HEK293 (cell line): ENCODE measurements at regions not wholly inside any gene's neighbourhood (a gene's known extent, or its start where the extent isn't known, plus 50 kb on each side); places are given as distances from the start of the nearest gene placed in this dataset.

Experiments used
- CTCF ChIA-PET: fragments of 350-600 bp; formaldehyde crosslinking; extraction: SDS; loops from one replicate; lab custom pipeline; 2021; ENCODE audit warnings: antibody characterized with exemption; lab: Yijun Ruan, JAX
- POLR2A ChIA-PET: fragments of 300-600 bp; formaldehyde crosslinking; extraction: SDS; loops from one replicate; lab custom pipeline; 2020; ENCODE audit warnings: antibody characterized with exemption, inconsistent platforms; lab: Yijun Ruan, JAX
- H3K27ac ChIP-seq: fragments of 200-500 bp; sonication (Bioruptor generic); 2 replicates; pipeline ENCODE4 v1.5.1; 2014; ENCODE audit warnings: low read depth, low read length, control low read depth, inconsistent platforms; ENCODE audit errors: extremely low read depth
- H3K36me3 ChIP-seq, 2 experiments: fragments of 200-500 bp in 1 of 2; sonication (Bioruptor generic) in 1 of 2; 1 replicate in 1 of 2; 2 replicates in 1 of 2; pipeline ENCODE4 v1.5.1; 2014 to 2017; ENCODE audit warnings: inconsistent platforms in 2 of 2, low read length in 2 of 2; ENCODE audit not compliant: control insufficient read depth in 2 of 2, insufficient read depth in 1 of 2
- H3K4me1 ChIP-seq: fragments of 200-500 bp; sonication (Bioruptor generic); 2 replicates; pipeline ENCODE4 v1.5.1; 2014; ENCODE audit warnings: mild to moderate bottlenecking, low read length, inconsistent platforms; ENCODE audit not compliant: control insufficient read depth, insufficient read depth
- H3K4me3 ChIP-seq: 2 replicates; pipeline ENCODE4 v1.5.1; 2011; ENCODE audit warnings: low read depth, mild to moderate bottlenecking, control low read depth, low read length, moderate library complexity
- H3K9me3 ChIP-seq: fragments of 200-500 bp; sonication (Bioruptor generic); 2 replicates; pipeline ENCODE4 v1.5.1; 2014; ENCODE audit warnings: low read depth, low read length, inconsistent platforms; ENCODE audit not compliant: control insufficient read depth, insufficient read depth
- GFI1B ChIP-seq: fragments of 450-650 bp; formaldehyde crosslinking; IDR thresholded peaks from 2 replicates; pipeline ENCODE4 v1.5.1; 2016; ENCODE audit warnings: missing biosample characterization, missing genetic modification characterization
- KLF10 ChIP-seq: fragments of 450-650 bp; IDR thresholded peaks from 2 replicates; pipeline ENCODE4 v1.5.1; 2018; ENCODE audit warnings: missing biosample characterization, mild to moderate bottlenecking, missing genetic modification characterization
- PBX3 ChIP-seq: sonication (generic); formaldehyde crosslinking; IDR thresholded peaks from 2 replicates; pipeline ENCODE4 v1.8.1; 2022; ENCODE audit warnings: mild to moderate bottlenecking, moderate library complexity, missing genetic modification reagents
- PRDM4 ChIP-seq: fragments of 450-650 bp; formaldehyde crosslinking; IDR thresholded peaks from 2 replicates; pipeline ENCODE4 v1.5.1; 2017; ENCODE audit warnings: missing biosample characterization, missing genetic modification characterization
- TRIM28 ChIP-seq: IDR thresholded peaks from 2 replicates; pipeline ENCODE4 v1.6.1; 2011; ENCODE audit warnings: low read length, control low read depth, borderline replicate concordance
- ZBTB17 ChIP-seq: fragments of 450-650 bp; formaldehyde crosslinking; IDR thresholded peaks from 2 replicates; pipeline ENCODE4 v1.5.1; 2016; ENCODE audit warnings: missing biosample characterization, missing genetic modification characterization
- ZFHX2 ChIP-seq: fragments of 450-650 bp; formaldehyde crosslinking; conservative IDR thresholded peaks from 2 replicates; pipeline ENCODE4 v1.5.1; 2016; ENCODE audit warnings: missing biosample characterization, missing genetic modification characterization
- ZNF10 ChIP-seq: fragments of 450-650 bp; formaldehyde crosslinking; IDR thresholded peaks from 2 replicates; pipeline ENCODE4 v1.5.1; 2017; ENCODE audit warnings: missing biosample characterization, missing genetic modification characterization
- ZNF138 ChIP-seq: fragments of 450-650 bp; formaldehyde crosslinking; IDR thresholded peaks from 2 replicates; pipeline ENCODE4 v1.5.1; 2016; ENCODE audit warnings: missing biosample characterization, missing genetic modification characterization, borderline replicate concordance
- ZNF140 ChIP-seq: fragments of 450-650 bp; formaldehyde crosslinking; IDR thresholded peaks from 2 replicates; pipeline ENCODE4 v1.5.1; 2016; ENCODE audit warnings: missing biosample characterization, missing genetic modification characterization
- ZNF174 ChIP-seq: fragments of 450-650 bp; formaldehyde crosslinking; IDR thresholded peaks from 2 replicates; pipeline ENCODE4 v1.5.0; 2017; ENCODE audit warnings: missing biosample characterization, mild to moderate bottlenecking, missing genetic modification characterization
- ZNF221 ChIP-seq: fragments of 450-650 bp; formaldehyde crosslinking; IDR thresholded peaks from 2 replicates; pipeline ENCODE4 v1.5.1; 2017; ENCODE audit warnings: missing biosample characterization, missing genetic modification characterization, borderline replicate concordance
- ZNF335 ChIP-seq: fragments of 450-650 bp; formaldehyde crosslinking; conservative IDR thresholded peaks from 2 replicates; pipeline ENCODE4 v1.5.1; 2016; ENCODE audit warnings: missing biosample characterization, missing genetic modification characterization
- ZNF366 ChIP-seq: fragments of 450-650 bp; formaldehyde crosslinking; conservative IDR thresholded peaks from 2 replicates; pipeline ENCODE4 v1.5.1; 2016; ENCODE audit warnings: missing biosample characterization, missing genetic modification characterization
- ZNF426 ChIP-seq: fragments of 450-650 bp; formaldehyde crosslinking; IDR thresholded peaks from 2 replicates; pipeline ENCODE4 v1.5.1; 2017; ENCODE audit warnings: missing biosample characterization, missing genetic modification characterization, mild to moderate bottlenecking, inconsistent platforms, moderate library complexity
- ZNF549 ChIP-seq: fragments of 450-650 bp; IDR thresholded peaks from 2 replicates; pipeline ENCODE4 v1.5.1; 2018; ENCODE audit warnings: missing biosample characterization, missing genetic modification characterization, mild to moderate bottlenecking, inconsistent platforms, moderate library complexity
- ZNF560 ChIP-seq: fragments of 450-650 bp; formaldehyde crosslinking; IDR thresholded peaks from 2 replicates; pipeline ENCODE4 v1.5.1; 2017; ENCODE audit warnings: missing biosample characterization, missing genetic modification characterization, borderline replicate concordance

- H3K4me1 ChIP-seq = no peaks in the 10 kb centered on the region
- no peak overlapping the region for H3K27ac ChIP-seq
- TF ChIP-seq ZNF549 (tag by site-specific recombination) (no peak), ZNF140 (tag by site-specific recombination) (no peak), KLF10 (no peak), ZBTB17 (tag by site-specific recombination) (no peak), ZNF221 (tag by site-specific recombination) (no peak), ZNF10 (tag by site-specific recombination) (no peak)
- H3K36me3 ChIP-seq = no peaks in the 10 kb centered on the region
- H3K4me3 ChIP-seq = no peak overlapping the region
- H3K9me3 ChIP-seq = peaks cover 6% of the 10 kb centered on the region
- ChIA-PET CTCF (no interaction called here), POLR2A (no interaction called here)
Observed at GRCh38 chr17:5901731-5902130, 168.4 kb upstream of the WSCD1 start.

GRCh38 chr17:5902181-5903140, 167.7 kb upstream of the WSCD1 start:
- ChIA-PET POLR2A (no interaction called here), CTCF (no interaction called here)
- TF ChIP-seq ZNF560 (tag by site-specific recombination) (no peak), ZNF174 (tag by site-specific recombination) (no peak), ZNF138 (tag by site-specific recombination) (no peak), PBX3 (CRISPR knock-in tag) (no peak), ZNF140 (tag by site-specific recombination) (no peak), PRDM4 (tag by site-specific recombination) (no peak), TRIM28 (no peak), GFI1B (tag by site-specific recombination) (no peak), ZNF335 (no peak), ZNF426 (tag by site-specific recombination) (no peak)
- peaks cover 6% of the 10 kb centered on the region for H3K9me3 ChIP-seq
- no peaks in the 10 kb centered on the region for H3K4me1 ChIP-seq
- no peaks in the 10 kb centered on the region for H3K36me3 ChIP-seq
- H3K4me3 ChIP-seq = no peak overlapping the region
- no peak overlapping the region for H3K27ac ChIP-seq

- no peaks in the 10 kb centered on the region for H3K36me3 ChIP-seq
- ChIA-PET CTCF (no interaction called here), POLR2A (no interaction called here)
Observed at GRCh38 chr17:5911919-5912318, 158.3 kb upstream of the WSCD1 start.

More at GRCh38 chr17:5911919-5912318, 158.3 kb upstream of the WSCD1 start:
- no peak overlapping the region for H3K27ac ChIP-seq
- H3K9me3 ChIP-seq = no peaks in the 10 kb centered on the region
- no peaks in the 10 kb centered on the region for H3K4me1 ChIP-seq
- TF ChIP-seq ZBTB17 (tag by site-specific recombination) = peak; percentile 89
- peak; percentile 87 for TF ChIP-seq ZNF366 (tag by site-specific recombination)
- no peak for TF ChIP-seq ZFHX2
- no peak overlapping the region for H3K4me3 ChIP-seq
